Astrocyte of the spinal cord (primary cell): ENCODE measurements at regions not wholly inside any gene's neighbourhood (a gene's known extent, or its start where the extent isn't known, plus 50 kb on each side); places are given as distances from the start of the nearest gene placed in this dataset.
"Not testable (repeated sequence)": the region's sequence is repeated elsewhere in the genome, so short reads cannot be mapped to it uniquely, and the experiment has no call there.

Experiments
- DNase-seq: peaks from one replicate; pipeline ENCODE4 v3.0.0; 2011; ENCODE audit warnings: low read depth, low spot score
- H3K4me3 ChIP-seq: 2 replicates; pipeline ENCODE4 v1.5.1; 2011; ENCODE audit warnings: low read depth, mild to moderate bottlenecking, low read length, moderate library complexity
- CTCF ChIP-seq: IDR thresholded peaks from 2 replicates; pipeline ENCODE4 v1.5.1; 2012; ENCODE audit warnings: low read depth, mild to moderate bottlenecking, low read length, inconsistent platforms
- in situ Hi-C: cut with HindIII; loops from 2 replicates; pipeline ENCODE4 v1.10.0; 2017; ENCODE audit warnings: low sequenced_read_pairs

DNA sequence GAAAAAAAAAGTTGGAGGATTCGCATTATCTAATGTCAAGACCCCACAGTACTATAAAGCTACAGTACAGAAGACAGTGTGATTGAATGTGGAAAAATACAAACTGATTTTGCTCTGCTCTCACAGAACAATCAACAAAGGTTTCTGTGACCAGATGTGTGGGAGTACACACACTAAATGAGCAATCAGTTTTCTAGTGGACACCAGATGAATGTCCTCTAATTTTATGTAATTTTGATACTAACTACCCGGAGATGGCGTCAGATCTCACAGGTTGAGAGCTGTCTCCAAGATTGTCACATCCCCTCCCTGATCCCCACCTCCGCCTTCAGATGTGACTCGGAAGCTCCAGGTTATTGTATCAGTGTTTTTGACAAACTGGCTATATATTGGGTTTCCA, 81.9 kb upstream of the HUWE1 start:
- H3K4me3 ChIP-seq = no peak overlapping the region
- TF ChIP-seq CTCF = no peak
- in situ Hi-C loops = no loop called here
- no peak for DNase-seq

DNA sequence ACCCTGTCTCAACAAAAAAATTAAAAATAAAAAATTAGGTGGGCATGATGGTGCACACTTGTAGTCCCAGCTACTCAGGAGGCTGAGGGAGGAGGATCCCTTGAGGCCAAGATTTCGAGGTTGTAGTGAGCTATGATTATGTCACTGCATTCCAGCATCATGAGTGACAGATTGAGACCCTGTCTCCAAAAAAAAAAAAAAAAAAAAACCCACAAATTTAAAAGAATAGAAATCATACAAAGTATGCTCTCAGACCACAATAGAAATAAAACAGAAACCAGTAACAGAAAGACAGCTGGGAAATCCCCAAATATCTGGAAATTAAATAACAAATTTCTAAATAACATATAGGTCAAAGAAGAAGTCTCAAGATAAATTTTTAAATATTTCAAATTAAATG, 81.0 kb upstream of the HUWE1 start:
- DNase-seq = no peak
- no peak overlapping the region for H3K4me3 ChIP-seq
- in situ Hi-C loops = no loop called here
- no peak for TF ChIP-seq CTCF

DNA sequence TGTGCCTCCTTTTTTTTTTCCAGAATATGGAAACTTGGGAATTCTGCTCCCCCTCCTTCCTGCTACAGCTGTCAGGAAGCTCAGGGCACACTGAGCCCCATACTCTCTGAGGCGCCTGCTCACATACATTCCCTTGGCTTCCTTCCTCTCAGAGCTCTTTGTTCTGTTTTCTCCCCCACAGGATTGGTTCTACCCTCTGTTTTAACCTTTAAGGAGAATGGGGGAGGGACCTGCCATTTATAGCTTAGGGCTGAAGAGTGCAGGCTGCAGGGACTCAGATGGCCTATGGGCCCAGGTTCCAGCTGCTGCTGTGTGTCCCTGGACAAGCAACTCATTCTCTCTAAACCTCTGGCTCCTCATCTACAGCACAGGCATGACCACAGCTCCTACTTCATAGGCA, 70.7 kb upstream of the HUWE1 start:
- H3K4me3 ChIP-seq, in situ Hi-C loops, DNase-seq: not testable (repeated sequence)

DNA sequence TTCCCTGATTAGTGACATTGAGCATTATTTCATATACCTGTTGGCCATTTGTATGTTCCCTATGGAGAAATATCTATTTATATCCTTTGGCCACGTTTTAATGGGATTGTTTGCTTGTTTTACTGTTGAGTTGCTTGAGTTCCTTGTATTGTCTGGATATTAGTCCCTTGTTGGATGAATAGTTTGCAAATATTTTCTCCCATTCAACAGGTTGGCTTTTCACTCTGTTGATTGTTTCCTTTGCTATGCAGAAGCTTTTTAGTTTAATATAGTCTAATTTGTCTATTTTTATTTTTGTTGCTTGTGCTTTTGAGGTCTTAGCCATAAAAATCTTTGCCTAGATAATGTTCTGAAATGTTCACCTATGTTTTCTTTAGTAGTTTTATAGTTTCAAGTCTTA, 60.2 kb upstream of the HUWE1 start:
- no peak for DNase-seq
- H3K4me3 ChIP-seq = no peak overlapping the region
- no peak for TF ChIP-seq CTCF
- in situ Hi-C loops = no loop called here

DNA sequence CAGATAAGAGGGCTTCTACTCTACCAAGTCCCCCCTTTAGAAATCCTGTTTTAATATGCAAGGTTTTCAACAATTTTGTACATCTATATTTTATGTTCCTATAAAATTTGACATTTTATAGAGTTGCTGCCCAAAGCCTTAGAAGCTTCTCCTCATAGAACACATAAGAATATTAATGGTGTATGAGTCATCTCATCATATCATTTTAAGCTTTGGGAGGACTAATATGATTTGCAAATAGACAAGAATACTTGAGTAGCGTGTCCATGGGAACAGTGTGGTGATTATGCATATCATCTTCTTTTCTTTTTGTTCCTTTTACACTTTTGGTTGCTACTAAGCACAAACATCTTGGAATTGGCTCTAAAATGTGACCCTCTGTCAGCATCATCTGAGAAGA, 56.7 kb upstream of the HUWE1 start:
- no peak overlapping the region for H3K4me3 ChIP-seq
- no peak for TF ChIP-seq CTCF
- no peak for DNase-seq
- in situ Hi-C loops = no loop called here

DNA sequence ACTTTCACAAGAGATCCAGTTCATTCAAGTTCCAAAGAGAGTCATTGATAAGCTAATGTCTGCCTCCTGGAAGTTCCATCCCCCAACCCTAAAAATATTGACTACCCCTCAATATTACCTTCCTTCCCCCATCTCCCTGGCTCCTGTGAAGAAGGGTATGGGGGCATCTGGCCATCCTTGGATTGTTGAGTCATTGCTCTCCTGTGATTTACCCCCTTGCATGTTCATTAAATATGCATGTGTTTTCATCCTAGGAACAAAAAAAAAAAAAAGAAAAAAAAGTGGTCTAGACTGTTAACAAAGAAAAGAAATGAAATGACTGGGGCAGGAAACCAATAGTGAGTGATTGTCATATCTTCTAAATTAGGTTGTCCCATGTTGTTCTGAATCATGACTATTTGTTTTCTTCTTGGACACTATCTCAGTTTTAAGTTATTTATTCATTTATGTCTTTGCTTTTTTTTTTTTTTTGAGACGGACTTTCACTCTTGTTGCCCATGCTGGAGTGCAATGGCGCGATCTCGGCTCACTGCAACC, 51.9 kb upstream of the HUWE1 start:
- H3K4me3 ChIP-seq = no peak overlapping the region
- no peak for TF ChIP-seq CTCF
- DNase-seq = no peak
- in situ Hi-C loops = no loop called here
